Esophagus squamous epithelium (tissue), 4 donors: ENCODE measurements at regions not wholly inside any gene's neighbourhood (a gene's known extent, or its start where the extent isn't known, plus 50 kb on each side); places are given as distances from the start of the nearest gene placed in this dataset.

ENCODE experiments used
- CTCF ChIP-seq, 6 experiments: fragments of 450-650 bp in 4 of 6; fragments of 200-600 bp in 2 of 6; sonication (generic) in 2 of 6; IDR thresholded peaks; one replicate each; pipeline ENCODE4 v1.5.1; 2016 to 2019; ENCODE audit warnings: antibody characterized with exemption in 6 of 6, mild to moderate bottlenecking in 4 of 6, moderate library complexity in 4 of 6
- POLR2A ChIP-seq, 4 donors: fragments of 450-650 bp; IDR thresholded peaks; one replicate each; pipeline ENCODE4 v1.6.1; 2017; ENCODE audit warnings: antibody characterized with exemption in 4 of 4, mild to moderate bottlenecking in 4 of 4, moderate library complexity in 3 of 4

GRCh38 chr16:80367037-80367658, 173.6 kb upstream of the DYNLRB2 start:
- TF ChIP-seq CTCF (IDR thresholded peaks at IDR 0.05): no peak
- TF ChIP-seq POLR2A (IDR thresholded peaks at IDR 0.05): no peak
